Posterior cingulate gyrus (tissue), 11 donors: ENCODE measurements at regions not wholly inside any gene's neighbourhood (a gene's known extent, or its start where the extent isn't known, plus 50 kb on each side); places are given as distances from the start of the nearest gene placed in this dataset.

ENCODE experiments used
- DNase-seq, 10 donors: peaks; one replicate each; pipeline versions ENCODE4 v3.0.0 to v3.0.0-alpha.2; 2020 to 2021; ENCODE audit warnings: mixed read lengths in 3 of 10
- intact Hi-C: fragments of 100-400 bp; cut with DNase I; formaldehyde crosslinking; loops from one replicate; pipeline ENCODE4 v1.15.1; 2023

DNA sequence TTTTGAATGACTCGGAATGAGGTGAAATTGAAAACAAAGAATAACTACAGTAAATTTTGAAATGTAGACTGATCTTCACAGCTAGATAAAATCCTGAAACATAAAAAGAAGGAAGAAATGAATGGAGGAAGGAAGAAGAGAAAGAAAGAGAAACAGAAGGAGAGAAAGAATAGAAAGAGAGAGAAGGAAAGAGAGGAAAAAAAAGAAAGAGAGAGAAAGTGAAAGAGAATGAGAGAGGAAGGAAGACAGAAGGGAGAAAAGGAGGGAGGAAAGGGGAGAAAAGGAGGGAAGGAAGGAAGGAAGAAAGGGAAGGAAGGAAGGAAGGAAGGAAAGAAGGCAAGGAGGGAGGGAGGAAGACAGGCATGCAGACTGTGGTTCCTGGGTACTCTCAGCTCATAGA is 982.6 kb downstream of the BCL11A start:
- no peak for DNase-seq
- intact Hi-C loops: no loop called here

DNA sequence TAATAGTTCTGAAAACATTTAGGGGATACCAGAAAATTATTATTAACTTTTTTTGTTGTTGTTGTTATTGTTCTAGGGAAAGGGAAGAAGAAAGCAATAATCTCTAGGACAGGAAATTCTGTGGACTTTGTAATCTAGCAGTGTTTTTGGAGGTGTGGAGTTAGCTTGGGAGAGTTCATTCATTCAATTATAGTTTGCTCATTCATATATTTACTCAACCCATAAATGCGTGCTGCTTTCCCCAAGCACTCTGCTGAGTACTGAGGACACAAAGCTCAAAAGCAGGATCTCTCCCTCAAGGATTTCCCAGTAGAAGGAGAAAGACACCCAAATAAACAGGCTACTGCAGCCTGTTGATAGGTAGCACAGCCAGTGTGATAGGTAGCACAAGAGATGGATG is 984.3 kb downstream of the BCL11A start:
- intact Hi-C loops: no loop called here
- no peak for DNase-seq

GRCh38 chr2:59568461-59568860 is 985.0 kb downstream of the BCL11A start:
- DNase-seq: no peak
- intact Hi-C loops: no loop called here

- intact Hi-C loops: no loop called here
- DNase-seq: no peak
Measured at GRCh38 chr2:59567151-59567550, 986.3 kb downstream of the BCL11A start.

DNA sequence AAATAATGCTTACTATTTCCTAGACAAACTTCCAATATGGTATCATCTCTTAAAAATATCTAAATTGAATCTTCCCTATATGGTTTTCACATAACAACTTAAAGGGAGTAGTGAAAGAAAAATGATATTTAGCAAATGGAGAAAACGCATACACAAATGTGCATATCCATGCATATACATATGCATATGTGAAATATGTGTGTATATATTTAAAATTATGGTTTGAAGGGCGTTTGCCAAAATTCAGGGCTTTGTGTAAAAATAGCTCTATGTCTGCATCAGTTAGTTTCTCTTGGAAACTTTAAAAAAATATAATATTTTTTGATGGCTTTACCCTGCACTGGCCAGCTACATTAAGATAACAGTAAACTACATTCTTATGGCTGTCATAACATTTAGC is 986.7 kb downstream of the BCL11A start:
- no peak for DNase-seq
- intact Hi-C loops: no loop called here

- DNase-seq: no peak
- intact Hi-C loops: no loop called here
Measured at GRCh38 chr2:59561281-59561680, 992.2 kb downstream of the BCL11A start.

DNA sequence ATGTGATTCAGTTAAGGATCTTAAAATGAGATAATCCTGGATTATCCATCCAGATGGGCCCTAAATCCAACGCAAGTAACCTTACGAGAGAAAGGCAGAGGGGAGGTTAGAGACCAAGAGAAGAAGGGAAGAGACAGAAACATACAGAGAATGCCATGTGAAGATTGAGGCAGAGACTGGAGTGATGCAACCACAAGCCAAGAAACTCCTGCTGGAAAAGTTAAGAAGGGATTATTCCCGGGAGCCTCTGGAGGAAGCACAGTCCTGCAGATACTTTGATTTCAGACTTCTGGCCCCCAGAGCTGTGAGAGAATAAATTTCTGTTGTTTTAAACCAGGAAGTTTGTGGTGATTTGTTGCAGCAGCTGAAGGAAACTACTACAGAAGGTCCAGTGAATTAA is 992.7 kb downstream of the BCL11A start:
- no peak for DNase-seq
- intact Hi-C loops: no loop called here

GRCh38 chr2:59540864-59541263 is 1012.6 kb downstream of the BCL11A start:
- no peak for DNase-seq
- intact Hi-C loops: no loop called here

- no peak for DNase-seq
- intact Hi-C loops: no loop called here
Measured at GRCh38 chr2:59538398-59538911, 1015.0 kb downstream of the BCL11A start.

DNA sequence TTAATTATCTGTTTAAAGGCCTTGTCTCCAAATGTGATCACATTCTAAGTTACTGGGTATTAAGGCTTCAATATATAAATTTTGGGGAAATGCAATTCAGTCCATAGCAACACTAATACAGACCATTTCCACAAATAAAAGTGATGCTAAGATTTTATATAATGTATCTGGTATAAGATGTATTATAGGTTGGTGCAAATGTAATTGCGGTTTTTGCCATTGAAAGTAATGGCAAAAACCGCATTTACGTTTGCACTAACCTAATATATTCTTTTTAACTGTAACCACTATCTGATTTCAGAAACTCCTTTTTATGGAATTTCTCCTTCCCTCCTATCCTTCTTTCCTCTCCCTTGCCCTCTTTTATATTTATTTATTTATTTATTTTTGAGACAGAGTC is 1020.6 kb downstream of the BCL11A start:
- DNase-seq: no peak
- intact Hi-C loops: no loop called here

DNA sequence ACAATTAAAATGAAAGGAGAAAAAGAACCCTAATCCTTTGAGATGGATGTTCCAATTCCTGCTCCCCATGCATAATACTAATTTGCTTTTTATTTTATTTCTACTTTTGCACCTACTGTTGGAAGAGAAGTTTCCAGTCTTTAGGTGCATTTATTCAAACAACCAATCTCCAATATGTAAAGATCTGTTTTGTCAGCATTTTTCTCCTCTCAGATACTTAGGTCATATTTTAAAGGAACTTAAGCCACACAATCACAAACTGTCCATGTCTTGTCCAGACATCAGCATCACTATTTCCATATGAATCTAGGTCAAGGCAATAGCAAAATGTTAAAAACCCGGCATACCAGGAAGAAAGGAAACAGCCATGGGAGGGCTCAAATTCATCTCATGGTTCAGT is 1023.2 kb downstream of the BCL11A start:
- intact Hi-C loops: no loop called here
- no peak for DNase-seq

- DNase-seq: no peak
Measured at GRCh38 chr2:59529726-59530125, 1023.7 kb downstream of the BCL11A start.

GRCh38 chr2:59528525-59528924 is 1024.9 kb downstream of the BCL11A start:
- DNase-seq: no peak
- intact Hi-C loops: no loop called here

More at GRCh38 chr2:59529726-59530125, 1023.7 kb downstream of the BCL11A start:
- intact Hi-C loops: no loop called here

- intact Hi-C loops: no loop called here
- DNase-seq: no peak
Measured at GRCh38 chr2:59502981-59503380, 1050.5 kb downstream of the BCL11A start.

DNA sequence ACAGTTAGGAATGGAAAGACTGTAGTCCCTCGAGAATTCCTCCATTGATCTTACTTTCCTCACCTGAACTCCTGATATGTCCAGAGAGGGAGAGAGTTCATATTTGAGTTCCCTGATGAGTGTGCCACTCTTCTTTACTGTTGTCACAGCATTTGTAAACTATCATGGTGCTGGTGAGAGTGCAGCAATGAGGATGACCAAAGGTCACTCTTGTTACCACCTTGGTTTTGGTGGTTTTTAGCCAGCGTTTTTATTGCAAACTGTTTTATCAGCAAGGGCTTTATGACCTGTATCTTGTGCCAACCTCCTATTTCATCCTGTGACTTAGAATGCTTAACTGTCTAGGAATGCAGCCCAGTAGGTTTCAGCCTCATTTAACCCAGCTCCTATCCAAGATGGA is 1062.5 kb downstream of the BCL11A start:
- intact Hi-C loops: no loop called here
- DNase-seq: no peak

- intact Hi-C loops: no loop called here
- DNase-seq: no peak
Measured at GRCh38 chr2:59490192-59490591, 1063.3 kb downstream of the BCL11A start.

DNA sequence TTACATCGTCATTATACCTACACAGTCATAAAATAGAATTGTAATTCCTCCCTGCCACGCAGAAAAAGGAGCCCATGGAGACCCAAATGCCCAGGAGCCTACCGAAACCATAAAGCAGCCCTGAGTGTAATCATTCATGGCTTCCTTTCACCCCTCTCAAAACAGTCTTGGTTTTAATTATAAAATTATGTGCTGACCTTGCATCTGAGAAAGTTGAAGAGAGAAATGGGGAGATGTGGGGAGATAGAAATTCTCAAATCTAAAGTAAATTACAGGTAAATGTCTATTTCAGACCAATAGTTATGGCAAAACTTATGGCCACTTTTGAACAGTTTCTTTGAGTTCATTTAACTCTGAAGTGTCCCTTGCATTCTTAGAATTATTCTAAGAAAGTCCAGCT is 1068.8 kb downstream of the BCL11A start:
- DNase-seq: no peak
- intact Hi-C loops: no loop called here

GRCh38 chr2:59463426-59463825 is 1090.0 kb downstream of the BCL11A start:
- intact Hi-C loops: no loop called here
- no peak for DNase-seq

- DNase-seq: no peak
- intact Hi-C loops: no loop called here
Measured at GRCh38 chr2:59462422-59463197, 1090.8 kb downstream of the BCL11A start.

DNA sequence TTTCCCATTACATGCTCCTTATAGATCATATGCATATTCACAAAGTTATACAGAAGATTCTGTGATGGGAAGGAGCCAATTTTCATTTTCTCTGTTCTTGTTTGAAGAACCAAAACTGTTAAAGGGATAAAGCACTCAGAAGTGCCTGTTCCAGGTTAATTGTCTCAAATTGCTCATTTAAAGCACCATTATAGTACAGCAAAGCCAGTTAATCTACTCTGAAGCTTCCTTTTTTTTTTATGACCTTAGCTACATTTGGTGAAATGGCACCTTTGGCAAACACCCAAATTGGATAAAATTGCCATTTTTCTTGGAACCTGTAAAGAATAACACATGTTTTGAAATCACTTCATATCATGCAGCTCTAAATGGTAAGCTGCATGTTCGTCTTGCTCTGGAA is 1092.3 kb downstream of the BCL11A start:
- no peak for DNase-seq
- intact Hi-C loops: no loop called here

DNA sequence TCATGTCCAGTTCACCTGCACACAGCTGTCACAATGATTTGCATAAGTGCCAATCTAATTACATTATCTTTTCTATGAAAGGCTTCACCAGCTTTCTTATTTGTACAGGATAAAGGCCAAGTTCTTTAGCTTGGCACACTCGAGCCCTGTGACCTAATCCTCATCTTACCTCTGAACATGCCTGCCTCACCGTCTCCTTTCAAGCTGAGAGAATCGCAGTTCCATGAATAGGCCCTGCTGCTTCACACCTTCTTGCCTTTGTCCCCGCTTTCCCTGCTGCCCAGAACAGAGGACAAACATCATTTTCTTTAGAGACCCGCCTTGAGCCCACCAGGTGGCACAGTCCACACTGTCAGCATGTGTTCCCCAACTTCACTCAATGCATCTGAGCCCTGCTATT is 1094.7 kb downstream of the BCL11A start:
- intact Hi-C loops: no loop called here

DNA sequence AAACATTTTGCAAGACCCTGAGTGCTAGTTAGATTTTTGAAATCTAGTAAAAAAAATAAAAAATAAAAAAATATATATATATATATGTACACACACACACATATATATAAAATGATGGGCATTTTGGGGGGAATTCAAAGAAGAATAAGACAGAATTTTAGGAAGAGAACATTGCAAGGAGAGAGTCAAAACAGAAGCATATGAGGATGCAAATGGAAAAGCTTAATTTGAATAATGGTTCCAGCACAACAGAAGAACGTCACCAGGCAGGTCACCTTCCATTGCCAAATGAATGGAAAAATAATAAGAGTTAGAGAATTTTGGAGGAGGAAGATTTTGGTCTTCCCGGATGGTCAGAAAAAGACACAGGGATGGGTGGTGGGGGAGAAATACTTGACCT is 1097.2 kb downstream of the BCL11A start:
- no peak for DNase-seq
- intact Hi-C loops: no loop called here

More for the DNA sequence above, 1094.7 kb downstream of the BCL11A start:
- DNase-seq: no peak

DNA sequence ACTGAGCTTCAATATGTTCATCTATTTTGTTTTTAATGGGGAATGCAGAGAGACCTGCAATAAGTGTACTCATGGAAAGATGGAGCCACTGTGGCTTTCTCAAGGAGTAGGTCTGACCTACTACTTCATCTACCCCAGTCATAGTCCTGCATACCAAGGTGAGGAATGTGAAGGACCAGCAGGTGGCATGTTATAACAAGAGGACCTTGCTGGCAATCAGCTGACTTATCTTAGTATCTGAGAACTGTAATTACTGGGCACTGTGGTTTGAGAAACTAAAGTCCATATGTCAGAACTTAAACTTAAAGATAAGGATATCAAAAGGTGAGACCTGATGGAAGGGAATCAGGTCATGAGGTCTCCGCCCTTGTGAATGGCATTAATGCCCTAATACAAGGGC is 1104.2 kb downstream of the BCL11A start:
- intact Hi-C loops: no loop called here
- DNase-seq: no peak
